Keratinocyte (primary cell): ENCODE measurements at regions not wholly inside any gene's neighbourhood (a gene's known extent, or its start where the extent isn't known, plus 50 kb on each side); places are given as distances from the start of the nearest gene placed in this dataset.

Experiments used
- DNase-seq: peaks from one replicate; pipeline ENCODE4 v3.0.0-alpha.2; 2011; ENCODE audit warnings: low read depth, missing footprints, low spot score
- FAIRE-seq: peaks from 2 replicates; lab custom pipeline; 2011; peaks lifted over from hg19 to GRCh38; lab: Jason Lieb, UNC
- H2AFZ ChIP-seq: 2 replicates; pipeline ENCODE4 v1.6.0; 2012; ENCODE audit warnings: low read length, control low read depth, inconsistent platforms; ENCODE audit not compliant: control insufficient read depth
- H3K27ac ChIP-seq: 2 replicates; pipeline ENCODE4 v1.5.1; 2011; ENCODE audit warnings: low read length; ENCODE audit not compliant: control insufficient read depth, insufficient read depth
- H3K27me3 ChIP-seq: 3 replicates; pipeline ENCODE4 v1.6.0; 2011; ENCODE audit warnings: low read length; ENCODE audit not compliant: control insufficient read depth, insufficient read depth; ENCODE audit errors: extremely low read depth
- H3K36me3 ChIP-seq, 2 experiments: 2 replicates in 1 of 2; 3 replicates in 1 of 2; pipeline ENCODE4 v1.5.1; 2011; ENCODE audit warnings: low read length in 2 of 2, mild to moderate bottlenecking in 1 of 2; ENCODE audit not compliant: control insufficient read depth in 2 of 2, insufficient read depth in 2 of 2; ENCODE audit errors: extremely low read depth in 1 of 2
- H3K4me1 ChIP-seq: 3 replicates; pipeline ENCODE4 v1.5.1; 2011; ENCODE audit warnings: low read length; ENCODE audit not compliant: control insufficient read depth, insufficient read depth; ENCODE audit errors: extremely low read depth
- H3K4me2 ChIP-seq: 3 replicates; pipeline ENCODE4 v1.6.0; 2011; ENCODE audit warnings: low read depth, low read length; ENCODE audit not compliant: control insufficient read depth, insufficient read depth; ENCODE audit errors: extremely low read depth
- H3K4me3 ChIP-seq, 3 experiments: fragments of 200-600 bp in 1 of 3; sonication (generic) in 1 of 3; 2 replicates in 2 of 3; 3 replicates in 1 of 3; pipeline ENCODE4 v1.5.1; 2011 to 2016; ENCODE audit warnings: low read length in 3 of 3, mild to moderate bottlenecking in 3 of 3, control low read depth in 2 of 3, inconsistent platforms in 1 of 3, low read depth in 1 of 3, mixed read lengths in 1 of 3, mixed run types in 1 of 3, moderate library complexity in 1 of 3; ENCODE audit not compliant: control insufficient read depth in 2 of 3, insufficient read depth in 2 of 3; ENCODE audit errors: extremely low read depth in 1 of 3
- H3K79me2 ChIP-seq: 2 replicates; pipeline ENCODE4 v1.6.0; 2012; ENCODE audit warnings: low read length; ENCODE audit not compliant: control insufficient read depth, insufficient read depth
- H3K9ac ChIP-seq: 3 replicates; pipeline ENCODE4 v1.6.0; 2011; ENCODE audit warnings: low read length; ENCODE audit not compliant: control insufficient read depth, insufficient read depth; ENCODE audit errors: extremely low read depth
- H3K9me1 ChIP-seq: 3 replicates; pipeline ENCODE4 v1.6.0; 2011; ENCODE audit warnings: low read length; ENCODE audit not compliant: control insufficient read depth, insufficient read depth; ENCODE audit errors: extremely low read depth
- H3K9me3 ChIP-seq: 2 replicates; pipeline ENCODE4 v1.5.1; 2012; ENCODE audit warnings: low read depth, low read length; ENCODE audit not compliant: control insufficient read depth
- H4K20me1 ChIP-seq: 3 replicates; pipeline ENCODE4 v1.6.0; 2011; ENCODE audit warnings: low read length; ENCODE audit not compliant: control insufficient read depth, insufficient read depth; ENCODE audit errors: extremely low read depth
- EZH2 ChIP-seq: IDR thresholded peaks from one replicate; pipeline ENCODE4 v1.6.1; 2012; ENCODE audit warnings: inconsistent platforms, mild to moderate bottlenecking, low read length, moderate library complexity
- dilution Hi-C: fragments of 300-500 bp; cut with MboI; formaldehyde crosslinking; loops from one replicate; pipeline ENCODE4 v1.7.0; 2020; ENCODE audit warnings: low sequenced_read_pairs; ENCODE audit not compliant: extremely low pct_ligation_motif_present
- TF ChIP-seq, protein P1 (sequence below), 3 experiments: IDR thresholded peaks in 1 of 3; conservative IDR thresholded peaks in 1 of 3; optimal IDR thresholded peaks in 1 of 3; 2 replicates in 2 of 3; 3 replicates in 1 of 3; pipeline versions ENCODE3 to v1.5.1; 2011; ENCODE audit warnings: low read length in 3 of 3, mild to moderate bottlenecking in 3 of 3, moderate library complexity in 2 of 3, control low read depth in 1 of 3, inconsistent platforms in 1 of 3; ENCODE audit not compliant: insufficient read depth in 2 of 3; ENCODE audit errors: extremely low read depth in 1 of 3

DNA sequence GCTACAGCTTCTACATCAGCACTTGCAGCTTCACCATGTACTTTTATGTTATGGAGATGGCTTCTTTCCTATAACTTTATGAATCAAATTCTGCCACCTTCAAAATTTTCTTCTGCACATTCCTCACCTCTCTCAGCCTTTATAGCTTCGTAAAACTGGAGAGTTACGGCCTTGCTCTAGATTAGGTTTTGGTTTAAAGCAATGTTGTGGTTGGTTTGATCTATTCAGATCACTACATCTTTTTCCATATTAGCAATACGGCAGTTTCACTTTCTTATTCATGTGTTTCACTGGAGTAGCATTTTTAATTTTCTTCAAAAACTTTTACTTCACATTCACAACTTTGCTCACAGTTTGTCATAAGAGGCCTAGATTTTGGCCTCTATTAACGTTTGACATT is 242.9 kb upstream of the GYPC start:
- DNase-seq (no peak), FAIRE-seq (no peak)
- H3K27ac ChIP-seq, result no peak overlapping the region
- H3K79me2 ChIP-seq, result no peaks in the 10 kb centered on the region
- no peak for TF ChIP-seq EZH2
- TF ChIP-seq, protein P1, sequence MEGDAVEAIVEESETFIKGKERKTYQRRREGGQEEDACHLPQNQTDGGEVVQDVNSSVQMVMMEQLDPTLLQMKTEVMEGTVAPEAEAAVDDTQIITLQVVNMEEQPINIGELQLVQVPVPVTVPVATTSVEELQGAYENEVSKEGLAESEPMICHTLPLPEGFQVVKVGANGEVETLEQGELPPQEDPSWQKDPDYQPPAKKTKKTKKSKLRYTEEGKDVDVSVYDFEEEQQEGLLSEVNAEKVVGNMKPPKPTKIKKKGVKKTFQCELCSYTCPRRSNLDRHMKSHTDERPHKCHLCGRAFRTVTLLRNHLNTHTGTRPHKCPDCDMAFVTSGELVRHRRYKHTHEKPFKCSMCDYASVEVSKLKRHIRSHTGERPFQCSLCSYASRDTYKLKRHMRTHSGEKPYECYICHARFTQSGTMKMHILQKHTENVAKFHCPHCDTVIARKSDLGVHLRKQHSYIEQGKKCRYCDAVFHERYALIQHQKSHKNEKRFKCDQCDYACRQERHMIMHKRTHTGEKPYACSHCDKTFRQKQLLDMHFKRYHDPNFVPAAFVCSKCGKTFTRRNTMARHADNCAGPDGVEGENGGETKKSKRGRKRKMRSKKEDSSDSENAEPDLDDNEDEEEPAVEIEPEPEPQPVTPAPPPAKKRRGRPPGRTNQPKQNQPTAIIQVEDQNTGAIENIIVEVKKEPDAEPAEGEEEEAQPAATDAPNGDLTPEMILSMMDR (optimal IDR thresholded peaks at IDR 0.05 in 1 of 3, IDR thresholded peaks at IDR 0.05 in 1 of 3, conservative IDR thresholded peaks at IDR 0.05 in 1 of 3; ENCODE audit: extremely low read depth in 1 of 3, insufficient read depth in 2 of 3, low read length in 3 of 3), result no peak
- no peak overlapping the region for H3K4me3 ChIP-seq
- H3K4me1 ChIP-seq, result no peaks in the 10 kb centered on the region
- H3K9me3 ChIP-seq, result no peaks in the 10 kb centered on the region
- H2AFZ ChIP-seq, result no peak overlapping the region
- dilution Hi-C loops, result no loop called here
- H3K27me3 ChIP-seq, result no peaks in the 10 kb centered on the region
- no peaks in the 10 kb centered on the region for H4K20me1 ChIP-seq
- no peaks in the 10 kb centered on the region for H3K9me1 ChIP-seq
- no peak overlapping the region for H3K4me2 ChIP-seq
- H3K36me3 ChIP-seq, result no peaks in the 10 kb centered on the region
- no peak overlapping the region for H3K9ac ChIP-seq

DNA sequence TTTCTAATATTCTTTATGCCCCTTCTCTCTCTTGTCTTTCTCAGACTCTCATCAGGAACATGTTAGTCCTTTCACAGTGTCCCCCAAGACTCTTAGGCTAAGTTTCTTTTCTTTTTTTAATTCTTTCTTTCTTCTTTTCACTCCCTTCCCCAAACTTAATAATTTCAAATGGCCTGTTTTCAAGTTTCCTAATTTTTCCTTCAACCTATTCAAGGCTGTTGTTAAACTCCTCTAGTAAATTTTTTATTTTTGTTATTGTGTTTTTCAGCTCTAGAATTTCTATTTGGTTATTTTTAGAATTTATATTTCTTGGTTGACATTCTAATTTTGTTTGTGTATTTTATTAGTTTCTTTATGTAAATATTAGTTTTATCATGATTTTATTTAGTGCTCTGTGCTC is 236.6 kb upstream of the GYPC start:
- no peaks in the 10 kb centered on the region for H3K27me3 ChIP-seq
- TF ChIP-seq EZH2, result no peak
- TF ChIP-seq, protein P1 (optimal IDR thresholded peaks at IDR 0.05 in 1 of 3, IDR thresholded peaks at IDR 0.05 in 1 of 3, conservative IDR thresholded peaks at IDR 0.05 in 1 of 3; ENCODE audit: extremely low read depth in 1 of 3, insufficient read depth in 2 of 3, low read length in 3 of 3), result no peak
- DNase-seq (no peak), FAIRE-seq (no peak)
- H3K4me1 ChIP-seq, result no peaks in the 10 kb centered on the region
- H2AFZ ChIP-seq, result no peak overlapping the region
- H3K27ac ChIP-seq, result no peak overlapping the region
- H3K9me1 ChIP-seq, result no peaks in the 10 kb centered on the region
- H3K9me3 ChIP-seq, result no peaks in the 10 kb centered on the region
- H3K4me2 ChIP-seq, result no peak overlapping the region
- no peaks in the 10 kb centered on the region for H3K36me3 ChIP-seq
- H3K79me2 ChIP-seq, result no peaks in the 10 kb centered on the region
- dilution Hi-C loops, result no loop called here
- no peak overlapping the region for H3K4me3 ChIP-seq
- H4K20me1 ChIP-seq, result no peaks in the 10 kb centered on the region
- H3K9ac ChIP-seq, result no peak overlapping the region
